ENCODE measurements at regions not wholly inside any gene's neighbourhood (a gene's known extent, or its start where the extent isn't known, plus 50 kb on each side); places are given as distances from the start of the nearest gene placed in this dataset.

DNA sequence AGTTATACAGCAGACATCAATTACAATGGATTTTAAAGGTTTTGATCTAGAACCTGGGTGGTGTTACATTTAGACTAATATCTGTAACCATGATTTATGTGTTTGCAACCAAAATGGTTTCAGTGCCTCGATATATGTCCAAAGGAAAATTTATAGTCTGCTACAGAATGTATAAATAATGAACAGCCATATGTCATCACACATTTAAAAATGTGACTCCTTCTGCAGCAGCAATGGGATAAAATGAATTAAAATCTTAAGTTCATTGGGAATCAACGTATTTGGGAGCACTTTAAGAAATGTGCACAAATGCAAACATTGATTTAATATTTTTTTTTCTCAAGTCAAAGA is 610.2 kb downstream of the TMEM114 start (continued):
- TF ChIP-seq RBBP5 (IDR thresholded peaks at IDR 0.05; ENCODE audit: borderline replicate concordance, low read depth, low read length) = no peak
